SKM-1 (cell line): ENCODE measurements at regions not wholly inside any gene's neighbourhood (a gene's known extent, or its start where the extent isn't known, plus 50 kb on each side); places are given as distances from the start of the nearest gene placed in this dataset.
"Not testable (repeated sequence)": the region's sequence is repeated elsewhere in the genome, so short reads cannot be mapped to it uniquely, and the experiment has no call there.

Source experiments
- DNase-seq: peaks from one replicate; lab custom pipeline; 2025; ENCODE audit not compliant: unreplicated experiment; lab: John Stamatoyannopoulos, UW

DNA sequence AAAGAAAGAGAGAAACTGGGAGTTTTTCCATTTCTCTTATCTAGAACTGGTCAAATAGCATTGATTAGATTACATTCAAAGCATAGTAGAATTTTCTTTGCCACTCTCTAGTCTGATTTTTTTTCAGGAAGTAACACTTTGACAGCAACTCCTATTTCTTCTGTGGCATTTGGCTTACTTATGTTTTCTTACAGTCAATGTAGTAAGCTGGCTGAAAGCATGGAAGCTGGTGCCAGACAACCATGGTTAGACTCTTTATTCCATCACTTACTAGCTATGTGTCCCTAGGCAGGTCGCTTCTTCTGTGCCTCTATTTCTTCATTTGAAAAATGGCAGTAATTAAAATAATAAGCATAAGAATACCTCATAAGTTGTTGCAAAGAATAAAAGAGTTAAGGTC is 54.2 kb upstream of the OPRM1 start:
- no peak for DNase-seq

DNA sequence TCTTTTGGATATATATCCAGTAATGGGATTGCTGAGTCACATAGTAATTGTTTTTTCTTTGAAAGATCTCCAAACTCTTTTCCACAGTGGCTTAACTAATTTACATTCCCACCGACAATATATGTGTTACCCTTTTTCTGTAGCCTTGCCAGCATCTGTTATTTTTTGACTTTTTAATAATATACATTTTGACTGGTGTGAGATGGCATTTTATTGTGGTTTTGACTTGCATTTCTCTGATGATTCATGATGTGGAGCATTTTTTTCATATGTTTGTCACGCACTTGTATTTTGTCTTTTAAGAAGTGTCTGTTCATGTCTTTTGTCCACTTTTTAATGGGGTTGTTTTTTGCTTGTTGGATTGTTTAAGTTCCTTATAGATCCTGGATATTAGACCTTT is 58.9 kb upstream of the OPRM1 start:
- DNase-seq: no peak

DNA sequence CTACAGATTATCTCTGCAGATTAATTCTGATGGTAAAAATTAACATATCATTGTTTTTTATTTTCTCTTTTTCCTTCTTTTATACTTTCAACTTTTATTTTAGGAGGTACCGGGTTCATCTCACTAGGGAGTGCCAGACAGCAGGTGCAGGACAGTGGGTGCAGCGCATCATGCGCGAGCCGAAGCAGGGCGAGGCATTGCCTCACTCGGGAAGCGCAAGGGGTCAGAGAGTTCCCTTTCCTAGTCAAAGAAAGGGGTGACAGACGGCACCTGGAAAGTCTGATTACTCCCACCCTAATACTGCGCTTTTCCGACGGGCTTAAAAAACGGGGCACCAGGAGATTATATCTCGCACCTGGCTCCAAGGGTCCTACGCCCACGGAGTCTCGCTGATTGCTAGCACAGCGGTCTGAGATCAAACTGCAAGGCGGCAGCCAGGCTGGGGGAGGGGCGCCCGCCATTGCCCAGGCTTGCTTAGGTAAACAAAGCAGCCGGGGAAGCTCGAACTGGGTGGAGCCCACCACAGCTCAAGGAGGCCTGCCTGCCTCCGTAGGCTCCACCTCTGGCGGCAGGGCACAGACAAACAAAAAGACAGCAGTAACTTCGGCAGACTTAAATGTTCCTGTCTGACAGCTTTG is 60.0 kb upstream of the OPRM1 start:
- not testable (repeated sequence) for DNase-seq

DNA sequence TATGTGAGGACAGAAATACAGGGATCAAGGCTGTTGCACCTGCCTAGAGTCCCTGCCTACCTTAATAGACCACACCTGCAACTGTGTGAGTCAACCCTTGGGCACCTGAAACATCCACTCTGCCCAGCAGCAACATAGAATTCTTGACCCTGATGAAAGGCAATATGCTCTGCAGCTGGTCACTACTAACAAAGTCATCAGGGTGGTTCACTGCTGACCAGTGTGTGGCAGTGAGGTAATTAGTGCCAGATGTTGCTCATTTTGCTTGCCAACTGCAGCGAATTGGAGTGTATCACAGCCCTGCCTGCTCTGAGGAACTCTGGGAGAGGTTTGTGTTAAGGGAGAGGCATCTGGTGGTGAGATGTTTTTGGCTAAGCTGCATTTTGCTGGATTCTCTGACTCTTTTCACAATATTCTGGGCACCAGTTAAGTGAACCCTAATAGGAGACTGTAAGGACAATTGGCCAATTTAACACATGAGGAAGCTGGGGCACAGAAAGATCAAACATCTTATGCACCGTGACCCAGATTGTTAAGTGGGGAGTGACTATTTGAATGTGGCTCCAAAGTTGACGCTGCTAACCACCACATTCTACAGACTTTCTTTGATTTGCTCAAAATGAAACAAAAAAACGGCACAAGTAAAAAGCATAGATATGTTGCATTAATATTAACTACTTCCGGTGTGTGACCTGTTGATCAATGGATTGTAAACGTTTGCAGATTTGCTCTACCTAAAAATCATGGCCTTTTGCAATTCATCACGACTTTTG is 61.9 kb upstream of the OPRM1 start:
- DNase-seq: no peak

DNA sequence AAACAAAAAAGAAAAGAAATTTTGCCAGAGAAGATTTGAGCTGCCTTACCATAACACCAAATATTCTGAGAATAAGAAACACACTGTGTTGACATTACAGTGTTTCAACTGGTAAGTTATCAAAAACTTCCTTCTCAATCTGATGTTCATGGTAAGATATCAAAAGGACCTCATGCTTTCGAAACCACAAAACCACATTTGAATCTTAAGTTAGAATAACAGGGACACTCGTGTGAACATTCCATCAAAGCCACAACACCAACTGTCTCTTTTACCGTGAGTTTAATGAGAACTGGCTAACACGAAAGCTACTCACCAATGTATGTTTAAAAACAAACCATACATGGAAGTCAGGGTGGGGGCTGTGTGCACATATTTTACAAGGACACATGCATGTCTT is 73.0 kb upstream of the OPRM1 start:
- DNase-seq: no peak

DNA sequence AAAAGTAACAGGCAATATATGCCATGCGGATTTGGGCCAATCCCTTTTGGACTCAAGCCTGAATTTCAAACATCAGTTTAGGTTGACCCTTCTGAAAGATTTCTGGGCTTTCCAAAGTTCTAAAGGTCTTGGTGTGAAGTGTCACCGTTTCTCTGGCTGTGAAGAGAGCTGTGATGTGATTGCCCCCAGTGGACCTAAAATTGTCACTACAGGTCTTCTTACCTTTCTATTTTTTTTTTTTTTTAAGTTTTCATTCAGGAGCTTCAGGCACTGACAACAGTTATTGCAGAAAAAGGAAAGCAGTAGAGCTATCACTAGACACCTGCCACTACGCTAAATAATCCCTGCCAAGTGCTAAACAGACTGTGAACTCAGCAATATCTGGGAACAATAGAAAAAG is 75.7 kb upstream of the OPRM1 start:
- no peak for DNase-seq

DNA sequence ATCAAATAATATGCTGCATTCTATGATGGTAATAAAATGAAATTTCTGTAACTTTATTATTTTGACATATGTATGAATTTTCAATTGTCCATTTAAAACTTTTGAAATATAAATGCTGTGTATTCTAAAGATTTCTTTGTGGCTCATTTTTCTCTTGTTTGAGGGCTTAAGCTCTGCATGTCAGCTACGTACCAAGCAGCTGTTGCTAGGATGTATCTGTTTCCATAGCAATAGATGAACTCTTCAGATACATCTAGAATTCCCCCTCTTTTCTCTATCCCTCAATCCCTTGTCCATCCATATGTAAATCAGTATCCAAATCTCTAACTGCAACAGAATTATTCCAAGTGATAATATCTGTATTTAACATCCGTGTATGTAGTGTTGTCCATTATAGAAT is 76.5 kb upstream of the OPRM1 start:
- DNase-seq: no peak

DNA sequence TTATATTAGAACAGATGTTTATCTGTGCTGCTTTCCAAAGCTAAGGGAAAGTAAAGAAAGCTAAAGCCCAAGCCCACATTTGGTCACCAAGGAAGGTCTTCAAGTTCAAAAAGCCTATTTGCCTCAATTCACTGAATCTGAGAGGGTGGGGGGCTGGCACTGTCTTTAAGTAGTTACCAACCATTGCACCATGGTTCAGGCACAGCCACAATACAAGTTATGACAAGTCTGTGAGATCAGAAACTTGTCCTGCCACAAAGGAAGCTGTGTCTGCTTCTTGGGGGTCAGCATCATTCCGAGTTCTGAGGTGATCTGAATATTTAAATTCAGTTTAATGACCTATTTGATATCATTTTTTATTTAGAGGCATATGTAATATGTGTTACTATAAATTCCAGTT is 78.3 kb upstream of the OPRM1 start:
- no peak for DNase-seq

DNA sequence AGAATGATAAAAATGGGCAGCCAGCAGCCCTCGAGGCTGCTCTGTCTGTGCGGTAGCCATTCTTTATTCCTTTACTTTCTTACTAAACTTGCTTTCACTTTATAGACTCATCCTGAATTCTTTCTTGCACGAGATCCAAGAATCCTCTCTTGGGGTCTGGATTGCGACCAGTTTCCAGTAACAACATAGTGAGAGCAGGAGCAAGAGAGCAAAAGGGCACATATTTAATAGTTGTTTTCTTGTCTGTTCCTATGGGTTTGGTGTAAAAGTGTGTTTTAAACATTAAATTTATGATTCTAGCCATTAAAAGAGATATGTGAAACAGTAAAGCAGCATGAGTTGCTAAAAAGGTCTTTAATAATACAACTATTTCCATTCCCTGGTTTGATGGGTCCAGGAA is 78.8 kb upstream of the OPRM1 start:
- DNase-seq: no peak

DNA sequence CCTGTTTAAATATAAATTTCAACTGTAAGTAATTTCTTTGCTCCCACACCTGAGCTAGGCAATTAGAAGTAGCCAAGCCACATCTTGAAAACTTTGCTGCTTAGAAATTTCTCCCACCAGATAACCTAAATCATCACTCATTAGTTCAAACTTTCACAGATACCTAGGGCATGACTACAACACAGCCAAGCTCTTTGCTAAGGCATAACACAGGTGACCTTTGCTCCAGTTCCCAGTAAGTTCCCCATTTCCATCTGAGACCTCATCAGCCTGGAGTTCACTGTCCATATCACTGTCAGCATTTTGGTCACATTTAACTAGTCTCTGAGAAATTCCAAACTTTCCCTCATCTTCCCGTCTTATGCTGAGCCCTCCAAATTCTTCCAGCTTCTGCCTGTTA is 79.8 kb upstream of the OPRM1 start:
- DNase-seq: no peak

DNA sequence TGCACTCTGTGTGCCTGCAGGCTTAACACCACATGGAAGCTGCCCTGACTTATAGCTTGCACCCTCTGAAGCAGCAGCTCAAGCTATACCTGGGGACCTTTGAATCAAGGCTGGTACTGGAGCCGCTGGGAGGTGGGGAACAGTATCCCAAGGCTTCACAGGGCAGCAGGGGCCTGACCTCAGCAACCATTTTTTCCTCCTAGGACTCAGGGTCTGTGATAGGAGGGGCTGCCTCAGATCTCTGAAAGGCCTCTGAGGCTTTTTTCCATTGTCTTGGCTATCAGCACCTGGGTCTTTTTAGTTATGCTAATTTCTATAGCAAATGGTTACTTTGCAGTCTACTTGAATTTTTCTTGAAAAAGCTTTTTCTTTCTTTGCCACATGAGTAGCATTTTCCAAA is 80.2 kb upstream of the OPRM1 start:
- no peak for DNase-seq

DNA sequence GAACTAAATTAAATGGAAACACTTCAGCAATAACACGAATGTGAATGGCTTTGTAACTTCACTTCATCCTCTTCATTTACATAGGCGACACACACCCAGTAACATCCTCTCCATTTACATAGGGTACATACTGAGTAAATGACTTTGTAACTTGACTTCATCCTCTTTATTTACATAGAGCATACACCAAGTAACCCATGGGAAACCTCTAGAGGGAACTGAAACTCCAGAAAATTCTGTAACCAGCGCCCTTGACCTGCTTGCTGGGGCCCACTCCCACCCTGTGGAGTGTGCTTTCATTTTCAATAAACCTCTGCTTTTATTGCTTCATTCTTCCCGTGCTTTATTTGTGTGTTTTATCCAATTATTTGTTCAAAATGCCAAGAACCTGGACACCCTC is 81.6 kb upstream of the OPRM1 start:
- no peak for DNase-seq

DNA sequence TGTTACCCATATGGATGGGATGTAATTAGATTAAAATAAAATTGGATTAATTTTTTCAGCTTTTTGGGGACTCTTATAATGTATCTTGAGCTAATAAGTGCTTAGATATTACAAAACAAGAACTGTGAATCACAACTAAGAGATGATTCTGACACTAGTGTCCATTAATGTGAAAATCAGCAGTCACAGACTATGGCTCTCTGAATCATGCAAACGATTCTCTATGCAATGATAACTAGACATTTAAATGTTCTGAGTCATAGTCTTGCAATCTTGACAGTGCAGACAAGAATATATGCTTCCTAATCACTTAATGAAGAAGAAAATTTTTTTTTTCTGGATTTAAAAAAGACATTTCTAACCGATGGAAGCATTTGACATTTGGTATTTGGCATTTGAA is 82.2 kb upstream of the OPRM1 start:
- no peak for DNase-seq

DNA sequence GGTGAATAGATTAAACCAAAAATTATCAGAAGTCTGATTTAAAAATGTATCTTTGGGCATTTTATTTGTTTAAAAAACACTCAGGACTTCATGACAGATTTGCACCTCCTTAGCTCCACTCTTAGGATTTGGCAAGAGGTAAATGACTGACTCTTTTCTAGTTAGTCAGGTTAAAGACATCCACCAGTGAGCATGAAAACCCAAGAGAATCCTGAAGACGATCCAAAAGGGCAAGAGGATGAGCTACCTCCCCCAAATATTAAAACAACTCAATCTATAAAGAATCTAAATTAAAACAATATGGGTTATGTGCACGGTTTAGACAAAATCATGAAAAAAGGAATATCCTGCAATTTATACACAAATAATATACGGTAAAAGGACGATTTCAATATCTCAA is 89.4 kb upstream of the OPRM1 start:
- DNase-seq: no peak

DNA sequence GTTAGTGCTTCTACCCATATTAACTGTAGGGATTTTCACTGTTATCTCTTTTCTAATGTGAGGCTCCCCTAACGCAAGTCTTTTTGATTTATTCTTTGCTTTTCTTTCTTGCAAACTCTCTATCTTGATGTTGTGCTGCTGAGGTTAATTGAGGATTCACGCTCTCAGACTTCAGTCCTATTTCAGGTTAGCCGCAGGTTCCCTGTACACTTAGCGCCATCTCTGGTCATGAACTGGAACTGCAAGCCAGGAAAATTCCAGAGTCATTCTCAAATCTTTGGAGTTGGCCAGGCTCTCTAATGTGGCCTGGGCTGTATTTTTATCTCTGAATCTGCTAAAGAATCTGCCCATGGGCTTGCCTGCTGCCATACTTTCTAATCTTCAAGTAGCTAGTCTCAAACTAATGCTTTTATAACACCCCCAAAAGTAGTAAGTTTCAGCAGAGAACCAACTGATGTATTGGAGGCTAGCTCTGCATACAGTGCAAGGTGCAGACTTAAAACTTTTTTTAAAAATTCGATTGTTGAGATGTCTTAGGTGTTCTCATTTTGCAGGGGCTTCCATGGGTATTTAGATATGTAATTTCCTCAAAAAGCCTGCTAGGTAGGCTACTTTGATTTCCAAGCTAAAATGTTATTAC is 91.1 kb upstream of the OPRM1 start:
- DNase-seq: peak; percentile 16

DNA sequence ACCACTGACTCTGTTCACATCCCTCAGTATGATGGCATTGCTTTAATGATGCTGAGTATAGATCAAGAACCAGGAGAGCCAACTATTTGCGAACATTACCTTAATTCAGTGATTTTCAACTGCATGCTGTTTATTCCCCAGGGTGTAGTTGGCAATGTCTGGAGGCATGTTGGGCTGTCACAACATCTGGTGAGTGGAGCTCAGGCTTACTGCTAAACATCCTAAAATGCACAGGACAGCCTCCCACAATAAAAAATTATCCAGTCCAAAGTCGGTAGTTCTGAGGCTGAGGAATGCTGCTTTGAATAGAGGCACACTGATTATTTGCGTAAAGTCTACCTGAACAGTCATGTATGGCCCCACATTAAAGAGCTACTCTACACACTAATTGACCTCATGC is 94.8 kb upstream of the OPRM1 start:
- DNase-seq: no peak

DNA sequence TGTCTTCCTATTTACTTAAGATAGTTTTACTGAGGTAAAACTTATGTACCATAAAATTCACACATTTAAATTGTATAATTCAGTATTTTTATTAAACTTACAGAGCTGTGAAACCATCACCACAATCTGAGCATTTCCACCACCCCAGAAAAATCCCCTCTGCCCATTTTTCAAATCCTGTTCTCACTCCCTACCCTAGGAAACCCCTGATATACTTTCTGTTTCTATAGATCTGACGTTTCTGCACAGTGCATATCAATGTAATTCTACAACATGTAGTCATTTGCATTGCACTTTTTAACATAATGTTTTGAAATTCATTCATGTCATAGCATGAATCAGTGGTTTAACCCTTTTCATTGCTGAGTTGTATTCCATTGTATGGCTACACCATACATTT is 96.7 kb upstream of the OPRM1 start:
- no peak for DNase-seq

DNA sequence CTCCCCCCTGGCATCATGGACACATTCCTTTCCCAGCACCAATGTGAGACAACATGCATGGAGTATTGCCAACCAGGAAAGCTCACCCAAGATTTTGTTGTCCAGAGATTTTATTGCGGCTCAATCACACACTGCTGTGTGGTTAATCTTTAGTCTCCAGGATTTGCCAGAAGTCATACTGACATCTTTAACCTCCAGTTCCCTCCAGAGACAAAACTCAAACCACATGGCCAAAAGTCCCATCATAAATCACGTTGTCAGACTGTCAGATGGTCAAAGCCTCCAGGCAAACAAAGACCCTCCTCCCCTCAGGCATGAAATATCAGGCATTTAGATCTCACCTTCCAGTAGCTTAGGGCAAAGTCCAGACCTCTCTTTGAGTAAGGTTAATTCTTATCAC is 97.3 kb upstream of the OPRM1 start:
- no peak for DNase-seq

DNA sequence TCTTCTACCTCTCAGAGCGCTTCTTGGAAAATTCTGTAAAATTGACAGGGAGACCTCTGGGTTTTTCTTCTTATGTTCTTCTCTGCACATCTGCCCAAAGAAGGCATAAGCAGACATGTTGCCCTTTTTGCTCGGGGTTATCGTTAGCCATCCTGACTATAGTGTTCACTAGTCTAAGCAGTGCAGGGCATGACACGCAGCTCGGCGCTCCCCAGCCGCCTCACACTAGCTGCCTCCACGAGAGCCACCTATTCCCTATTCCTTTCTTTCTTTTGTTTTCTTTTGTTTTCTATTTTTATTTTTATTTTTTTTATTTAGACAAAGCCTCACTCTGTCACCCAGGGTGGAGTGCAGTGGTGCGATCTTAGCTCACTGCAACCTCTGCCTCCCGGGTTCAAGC is 100.2 kb upstream of the OPRM1 start:
- DNase-seq: no peak

DNA sequence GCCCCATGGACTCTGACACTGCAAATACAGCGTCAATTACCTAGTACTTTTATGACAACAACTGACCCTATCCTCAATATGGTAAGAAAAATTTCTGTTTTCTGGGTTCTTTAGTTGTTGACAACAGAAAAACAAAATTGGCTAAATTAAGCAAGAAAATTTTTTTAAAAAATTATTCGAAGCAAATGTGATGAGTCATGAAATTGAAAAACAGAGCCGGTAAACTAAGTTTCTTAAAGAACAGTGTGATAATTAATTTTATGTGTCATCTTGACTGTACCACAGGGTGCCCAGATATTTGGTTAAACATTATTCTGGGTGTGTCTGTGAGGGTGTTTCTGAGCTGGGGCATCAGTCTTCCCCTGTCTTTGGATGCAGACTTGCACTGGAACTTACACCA is 107.6 kb upstream of the OPRM1 start:
- no peak for DNase-seq

DNA sequence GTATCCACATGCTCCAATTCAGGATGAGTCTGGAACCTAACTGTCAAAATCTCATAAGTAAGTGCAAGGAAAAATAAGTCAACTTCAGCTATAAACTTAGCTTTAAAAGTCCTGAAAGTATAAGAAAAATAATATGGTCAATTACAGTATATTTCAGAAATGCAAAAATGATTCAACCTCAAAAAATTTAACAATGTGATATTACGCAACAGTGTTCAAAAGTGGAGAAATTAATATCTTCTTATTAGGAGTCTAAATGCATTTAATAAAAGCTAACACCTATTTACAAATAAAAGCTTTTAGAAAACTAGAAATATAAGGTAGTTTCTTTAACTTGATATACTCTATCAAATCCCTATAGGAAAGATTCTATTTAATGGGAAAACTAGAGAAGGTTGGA is 111.2 kb upstream of the OPRM1 start:
- no peak for DNase-seq

DNA sequence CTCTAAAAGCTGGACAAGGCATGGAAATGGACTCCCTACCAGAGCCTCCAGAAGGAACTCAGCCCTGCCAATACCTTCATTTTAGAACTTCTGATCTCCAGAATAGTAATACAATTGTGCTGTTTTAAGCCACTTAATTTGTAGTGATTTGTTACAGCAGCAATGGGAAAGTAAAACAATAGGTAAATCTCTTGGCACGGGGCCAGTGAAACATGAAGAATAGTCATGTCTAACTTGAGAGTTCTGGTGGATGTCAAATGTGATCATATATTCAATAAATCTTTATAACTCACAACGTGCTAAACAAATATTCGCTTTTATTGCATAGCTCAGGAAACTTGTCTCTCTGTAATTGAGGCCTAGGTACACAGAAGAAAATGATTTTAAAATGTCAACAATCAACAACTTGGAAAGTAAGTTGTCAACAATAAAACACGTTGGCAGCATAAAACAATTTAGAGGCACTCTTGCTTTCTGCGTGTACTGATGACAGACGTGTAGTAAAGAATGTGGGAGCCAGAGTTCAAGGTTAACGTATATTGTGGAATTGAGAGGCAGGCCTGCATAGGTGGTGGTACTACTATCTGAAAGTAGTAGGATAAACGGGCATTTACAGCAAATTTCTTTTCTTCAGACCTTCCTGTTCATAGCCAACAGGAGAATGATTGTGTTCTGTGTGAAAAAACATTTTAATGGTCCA is 140.5 kb upstream of the OPRM1 start:
- no peak for DNase-seq
